Tibial nerve (tissue), 4 donors: ENCODE measurements at regions not wholly inside any gene's neighbourhood (a gene's known extent, or its start where the extent isn't known, plus 50 kb on each side); places are given as distances from the start of the nearest gene placed in this dataset.
"Not testable (repeated sequence)": the region's sequence is repeated elsewhere in the genome, so short reads cannot be mapped to it uniquely, and the experiment has no call there.

Source experiments
- DNase-seq, 2 donors: peaks; one replicate each; pipeline ENCODE4 v3.0.0-alpha.2; 2019; ENCODE audit warnings: low spot score in 2 of 2
- H3K27ac ChIP-seq, 4 donors: fragments of 200-600 bp; sonication (generic) in 3 of 4; one replicate each; pipeline ENCODE4 v1.5.1; 2017 to 2019; ENCODE audit warnings: mild to moderate bottlenecking in 1 of 4
- H3K27me3 ChIP-seq, 2 donors: fragments of 200-600 bp; sonication (generic) in 1 of 2; one replicate each; pipeline versions ENCODE4 v1.5.1 to v1.6.0; 2017 to 2019
- H3K36me3 ChIP-seq, 3 donors: fragments of 200-600 bp; sonication (generic); one replicate each; pipeline ENCODE4 v1.5.1; 2018 to 2019
- H3K4me1 ChIP-seq, 4 donors: fragments of 200-600 bp; sonication (generic) in 3 of 4; one replicate each; pipeline ENCODE4 v1.5.1; 2017 to 2019
- H3K4me3 ChIP-seq, 4 donors: fragments of 200-600 bp; sonication (generic) in 3 of 4; one replicate each; pipeline ENCODE4 v1.5.1; 2017 to 2019; ENCODE audit warnings: mild to moderate bottlenecking in 1 of 4, moderate library complexity in 1 of 4
- H3K9me3 ChIP-seq, 4 donors: fragments of 200-600 bp; sonication (generic) in 3 of 4; one replicate each; pipeline ENCODE4 v1.5.1; 2017 to 2019
- CTCF ChIP-seq, 5 experiments: fragments of 200-600 bp in 3 of 5; fragments of 450-650 bp in 2 of 5; sonication (generic) in 3 of 5; IDR thresholded peaks; one replicate each; pipeline ENCODE4 v1.5.1; 2016 to 2019; ENCODE audit warnings: antibody characterized with exemption in 5 of 5, mild to moderate bottlenecking in 3 of 5, moderate library complexity in 2 of 5
- EP300 ChIP-seq, 2 donors: sonication (generic); formaldehyde crosslinking; IDR thresholded peaks; one replicate each; pipeline ENCODE4 v1.6.1; 2017; ENCODE audit warnings: antibody characterized with exemption in 2 of 2, mild to moderate bottlenecking in 1 of 2
- POLR2A ChIP-seq, 2 donors: fragments of 450-650 bp; IDR thresholded peaks; one replicate each; pipeline ENCODE4 v1.6.1; 2017; ENCODE audit warnings: antibody characterized with exemption in 2 of 2, mild to moderate bottlenecking in 2 of 2, moderate library complexity in 2 of 2
- WGBS, 2 donors: methylation state at CpG; one replicate each; pipeline ENCODE4 v1.1.5; 2018; 5-methylcytosine and 5-hydroxymethylcytosine counted together

GRCh38 chr6:156425359-156426020, 351.7 kb upstream of the ARID1B start:
- Histone ChIP-seq H3K4me3 (no peak overlapping the region), H3K27me3 (no peaks in the 10 kb centered on the region), H3K9me3 (peaks cover 0 to 17% (median 0%) of the 10 kb centered on the region in 4 donors), H3K27ac (no peak overlapping the region), H3K4me1 (no peaks in the 10 kb centered on the region), H3K36me3 (no peaks in the 10 kb centered on the region)
- TF ChIP-seq EP300 (IDR thresholded peaks at IDR 0.05) (no peak), POLR2A (IDR thresholded peaks at IDR 0.05) (no peak), CTCF (IDR thresholded peaks at IDR 0.05) (no peak)
- no peak for DNase-seq
- 55 to 60% methylated on average over 6 of the region's 6 CpGs for WGBS, 2 donors

- TF ChIP-seq POLR2A (IDR thresholded peaks at IDR 0.05): no peak
- TF ChIP-seq CTCF (IDR thresholded peaks at IDR 0.05): no peak
- TF ChIP-seq EP300 (IDR thresholded peaks at IDR 0.05): no peak
- WGBS, 2 donors: 80 to 83% methylated on average over 3 of the region's 3 CpGs
Observed at GRCh38 chr6:156423829-156424228, 353.3 kb upstream of the ARID1B start.

GRCh38 chr6:156423075-156423474, 354.1 kb upstream of the ARID1B start:
- Histone ChIP-seq H3K36me3 (no peaks in the 10 kb centered on the region), H3K27me3 (no peaks in the 10 kb centered on the region), H3K4me3 (no peak overlapping the region), H3K4me1 (no peaks in the 10 kb centered on the region), H3K9me3 (peaks cover 0 to 17% (median 0%) of the 10 kb centered on the region in 4 donors), H3K27ac (no peak overlapping the region)
- no peak for TF ChIP-seq EP300 (IDR thresholded peaks at IDR 0.05)
- TF ChIP-seq CTCF (IDR thresholded peaks at IDR 0.05): no peak
- no peak for TF ChIP-seq POLR2A (IDR thresholded peaks at IDR 0.05)
- 81 to 89% methylated on average over 6 of the region's 6 CpGs for WGBS, 2 donors
- no peak for DNase-seq

More at GRCh38 chr6:156423829-156424228, 353.3 kb upstream of the ARID1B start:
- Histone ChIP-seq H3K4me1 (no peaks in the 10 kb centered on the region), H3K36me3 (no peaks in the 10 kb centered on the region), H3K9me3 (peaks cover 0 to 17% (median 0%) of the 10 kb centered on the region in 4 donors), H3K4me3 (no peak overlapping the region), H3K27ac (no peak overlapping the region), H3K27me3 (no peaks in the 10 kb centered on the region)
- DNase-seq: no peak

- H3K9me3 ChIP-seq: peaks cover 0 to 17% (median 0%) of the 10 kb centered on the region in 4 donors
- H3K36me3 ChIP-seq: no peaks in the 10 kb centered on the region
- WGBS, 2 donors: 85 to 87% methylated on average over 2 of the region's 2 CpGs
- H3K4me1 ChIP-seq: no peaks in the 10 kb centered on the region
- no peak overlapping the region for H3K4me3 ChIP-seq
- TF ChIP-seq POLR2A (IDR thresholded peaks at IDR 0.05) (no peak), EP300 (IDR thresholded peaks at IDR 0.05) (no peak), CTCF (IDR thresholded peaks at IDR 0.05) (no peak)
- H3K27me3 ChIP-seq: no peaks in the 10 kb centered on the region
- no peak overlapping the region for H3K27ac ChIP-seq
- DNase-seq: no peak
Observed at GRCh38 chr6:156421933-156422332, 355.2 kb upstream of the ARID1B start.

- not testable (repeated sequence) for DNase-seq, H3K36me3 ChIP-seq, H3K4me1 ChIP-seq, H3K27me3 ChIP-seq, H3K4me3 ChIP-seq, H3K27ac ChIP-seq
- peaks cover 0 to 17% (median 0%) of the 10 kb centered on the region in 4 donors for H3K9me3 ChIP-seq
- 55 to 66% methylated on average over 5 of the region's 5 CpGs for WGBS, 2 donors
Observed at GRCh38 chr6:156421301-156421700, 355.9 kb upstream of the ARID1B start.
